Left lung (tissue), 4 donors: ENCODE measurements at regions not wholly inside any gene's neighbourhood (a gene's known extent, or its start where the extent isn't known, plus 50 kb on each side); places are given as distances from the start of the nearest gene placed in this dataset.

Experiments used
- ATAC-seq: fragments of 200-7000 bp; cut with Tn5 transposase; one replicate; pipeline ENCODE4 v1.9.1; 2020; ENCODE audit warnings: moderate library complexity
- DNase-seq, 4 donors: peaks; one replicate each; pipeline ENCODE4 v3.0.0-alpha.2; 2013 to 2020
- H3K27ac ChIP-seq, 2 donors: fragments of 200-600 bp; sonication (generic) in 1 of 2; one replicate each; pipeline versions ENCODE4 v1.5.0 to v1.8.0; 2020 to 2021
- H3K27me3 ChIP-seq, 2 donors: fragments of 200-600 bp; sonication (generic) in 1 of 2; one replicate each; pipeline versions ENCODE4 v1.5.0 to v1.8.0; 2020 to 2021
- H3K36me3 ChIP-seq, 2 donors: fragments of 200-600 bp; sonication (generic) in 1 of 2; one replicate each; pipeline versions ENCODE4 v1.5.0 to v1.8.0; 2020 to 2021
- H3K4me1 ChIP-seq, 2 donors: fragments of 200-600 bp; one replicate each; pipeline ENCODE4 v1.8.0; 2021
- H3K4me3 ChIP-seq, 2 donors: fragments of 200-600 bp; sonication (generic) in 1 of 2; one replicate each; pipeline versions ENCODE4 v1.5.0 to v1.8.0; 2020 to 2021; ENCODE audit warnings: mild to moderate bottlenecking in 1 of 2
- H3K9me3 ChIP-seq, 2 donors: fragments of 200-600 bp; sonication (generic) in 1 of 2; one replicate each; pipeline versions ENCODE4 v1.5.0 to v1.8.0; 2020 to 2021
- intact Hi-C, 2 donors: fragments of 100-400 bp; cut with DNase I; formaldehyde crosslinking; loops; one replicate each; pipeline versions ENCODE4 v1.11.2 to v1.14.2; 2022
- TF ChIP-seq, protein P1 (sequence below), 2 donors: fragments of 200-600 bp; sonication (generic) in 1 of 2; IDR thresholded peaks; one replicate each; pipeline versions ENCODE4 v1.5.0 to v1.8.0; 2021; ENCODE audit warnings: antibody characterized with exemption in 2 of 2
- donor health status: DM: no; HTN: yes; CAD: no.
- donor health status: DM: no; HTN: no; CAD: no.

DNA sequence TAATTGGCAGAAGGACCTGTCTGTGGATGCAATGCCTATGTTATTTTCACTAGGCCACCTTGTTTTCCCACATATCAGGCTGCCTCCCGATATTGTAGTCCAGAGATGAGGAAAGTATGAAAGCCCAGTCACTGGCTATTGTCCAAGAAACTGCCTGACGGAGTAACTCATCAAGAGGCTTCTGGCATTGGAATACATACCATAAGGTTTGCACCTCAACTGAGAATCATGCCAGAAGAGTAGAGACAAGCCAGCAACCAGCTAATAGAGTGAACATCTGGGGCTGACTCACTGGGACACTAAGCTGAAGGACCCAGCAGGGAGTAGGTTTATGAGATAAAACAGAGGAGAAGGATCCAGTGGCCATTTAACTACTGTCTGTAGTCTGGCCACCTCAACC, 137.2 kb upstream of the FST start:
- H3K9me3 ChIP-seq = peaks cover 0 to 4% of the 10 kb centered on the region in 2 donors
- no peaks in the 10 kb centered on the region for H3K27me3 ChIP-seq
- TF ChIP-seq, protein P1, sequence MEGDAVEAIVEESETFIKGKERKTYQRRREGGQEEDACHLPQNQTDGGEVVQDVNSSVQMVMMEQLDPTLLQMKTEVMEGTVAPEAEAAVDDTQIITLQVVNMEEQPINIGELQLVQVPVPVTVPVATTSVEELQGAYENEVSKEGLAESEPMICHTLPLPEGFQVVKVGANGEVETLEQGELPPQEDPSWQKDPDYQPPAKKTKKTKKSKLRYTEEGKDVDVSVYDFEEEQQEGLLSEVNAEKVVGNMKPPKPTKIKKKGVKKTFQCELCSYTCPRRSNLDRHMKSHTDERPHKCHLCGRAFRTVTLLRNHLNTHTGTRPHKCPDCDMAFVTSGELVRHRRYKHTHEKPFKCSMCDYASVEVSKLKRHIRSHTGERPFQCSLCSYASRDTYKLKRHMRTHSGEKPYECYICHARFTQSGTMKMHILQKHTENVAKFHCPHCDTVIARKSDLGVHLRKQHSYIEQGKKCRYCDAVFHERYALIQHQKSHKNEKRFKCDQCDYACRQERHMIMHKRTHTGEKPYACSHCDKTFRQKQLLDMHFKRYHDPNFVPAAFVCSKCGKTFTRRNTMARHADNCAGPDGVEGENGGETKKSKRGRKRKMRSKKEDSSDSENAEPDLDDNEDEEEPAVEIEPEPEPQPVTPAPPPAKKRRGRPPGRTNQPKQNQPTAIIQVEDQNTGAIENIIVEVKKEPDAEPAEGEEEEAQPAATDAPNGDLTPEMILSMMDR (IDR thresholded peaks at IDR 0.05) = no peak
- H3K36me3 ChIP-seq = no peaks in the 10 kb centered on the region
- no peaks in the 10 kb centered on the region for H3K4me1 ChIP-seq
- DNase-seq (no peak), ATAC-seq (peak; percentile 25)
- H3K4me3 ChIP-seq = no peak overlapping the region
- intact Hi-C loops = no loop called here
- no peak overlapping the region for H3K27ac ChIP-seq

DNA sequence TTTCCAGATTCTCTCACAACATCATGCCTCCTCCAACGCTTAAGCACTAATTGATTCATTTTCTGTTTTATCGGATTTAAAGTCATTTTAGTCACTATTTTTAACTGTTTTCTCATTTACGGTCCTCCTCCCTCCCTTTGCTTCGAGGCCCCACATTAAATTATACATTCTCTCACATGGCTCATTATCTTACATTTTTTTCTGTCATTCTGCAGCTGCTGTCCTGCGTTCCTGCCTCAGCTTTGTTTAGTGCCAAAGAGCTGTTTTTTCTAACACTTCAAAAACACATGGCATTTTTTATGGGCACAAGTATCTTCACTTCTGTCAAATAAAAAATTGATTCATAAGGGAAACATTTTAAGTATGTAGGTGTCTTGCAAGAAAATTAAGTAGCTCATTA, 130.1 kb upstream of the FST start:
- no peaks in the 10 kb centered on the region for H3K9me3 ChIP-seq
- H3K27me3 ChIP-seq = no peaks in the 10 kb centered on the region
- intact Hi-C loops = no loop called here
- no peak for DNase-seq
- no peaks in the 10 kb centered on the region for H3K4me1 ChIP-seq
- H3K36me3 ChIP-seq = no peaks in the 10 kb centered on the region
- TF ChIP-seq, protein P1 (IDR thresholded peaks at IDR 0.05) = no peak
- no peak for ATAC-seq
- no peak overlapping the region for H3K4me3 ChIP-seq
- no peak overlapping the region for H3K27ac ChIP-seq

DNA sequence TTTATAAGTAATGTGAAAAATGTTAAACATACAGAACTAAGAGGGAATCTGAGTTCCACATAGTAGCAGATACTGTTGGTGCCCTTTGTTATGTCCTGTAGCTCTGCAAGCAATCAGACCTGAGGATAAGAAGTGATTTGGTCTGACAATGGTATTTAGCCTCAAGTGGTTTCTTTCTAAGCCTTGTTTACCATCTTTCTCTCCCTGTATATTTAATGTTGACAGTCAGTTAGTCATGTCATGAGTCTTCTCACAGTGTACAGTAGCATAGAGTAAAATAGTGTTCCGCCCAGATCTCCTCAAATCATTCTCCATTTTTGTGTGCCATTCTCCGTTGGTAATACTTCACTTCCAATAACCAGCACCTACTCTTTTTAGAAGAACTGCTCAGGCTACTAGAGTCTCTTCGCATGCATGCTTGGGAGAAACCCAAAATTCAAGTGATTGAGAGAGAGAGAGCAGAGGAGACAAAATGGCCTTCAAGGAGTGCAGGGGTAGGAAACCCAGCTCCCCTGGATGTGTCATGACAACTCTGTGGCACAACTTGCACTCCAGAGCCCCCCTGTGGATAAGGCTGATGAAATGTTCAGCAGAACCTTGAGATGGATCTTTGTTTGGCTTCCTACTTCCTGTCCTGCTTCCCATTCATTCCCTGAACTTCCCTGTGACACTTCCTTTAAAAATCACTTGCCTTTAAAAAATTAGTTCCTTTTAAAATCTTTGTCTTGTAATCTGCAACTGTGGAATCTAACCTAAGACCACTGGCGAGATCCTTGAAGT, 129.2 kb upstream of the FST start:
- intact Hi-C loops = no loop called here
- H3K4me3 ChIP-seq = no peak overlapping the region
- no peak for ATAC-seq

DNA sequence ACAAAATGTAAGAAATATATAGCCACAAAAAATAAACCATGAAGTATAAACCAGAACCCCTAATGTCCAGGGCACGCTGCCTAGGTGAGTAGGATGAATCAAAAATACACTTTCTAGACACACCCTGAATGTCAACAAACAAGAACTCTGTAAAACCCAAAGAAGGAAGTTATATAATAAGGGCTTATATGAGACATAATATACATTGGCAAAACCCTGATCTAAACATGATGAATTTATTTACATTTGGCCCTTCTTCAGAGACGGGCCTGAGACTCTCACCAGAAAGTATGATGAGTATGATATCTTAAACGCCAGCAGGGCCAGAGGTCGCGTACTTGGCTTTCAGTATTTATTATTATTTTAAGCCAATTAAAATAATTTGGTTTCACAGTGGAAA, 125.1 kb upstream of the FST start:
- no peaks in the 10 kb centered on the region for H3K9me3 ChIP-seq
- TF ChIP-seq, protein P1 (IDR thresholded peaks at IDR 0.05) = no peak
- H3K4me1 ChIP-seq = no peaks in the 10 kb centered on the region
- DNase-seq (no peak), ATAC-seq (no peak)
- no peak overlapping the region for H3K27ac ChIP-seq
- H3K27me3 ChIP-seq = no peaks in the 10 kb centered on the region
- H3K36me3 ChIP-seq = no peaks in the 10 kb centered on the region
- no peak overlapping the region for H3K4me3 ChIP-seq
- intact Hi-C loops = no loop called here

More for the DNA sequence above, 129.2 kb upstream of the FST start:
- no peak overlapping the region for H3K27ac ChIP-seq
- TF ChIP-seq, protein P1 (IDR thresholded peaks at IDR 0.05) = no peak
- no peaks in the 10 kb centered on the region for H3K36me3 ChIP-seq
- no peaks in the 10 kb centered on the region for H3K9me3 ChIP-seq
- H3K4me1 ChIP-seq = no peaks in the 10 kb centered on the region
- DNase-seq = no peak
- no peaks in the 10 kb centered on the region for H3K27me3 ChIP-seq

DNA sequence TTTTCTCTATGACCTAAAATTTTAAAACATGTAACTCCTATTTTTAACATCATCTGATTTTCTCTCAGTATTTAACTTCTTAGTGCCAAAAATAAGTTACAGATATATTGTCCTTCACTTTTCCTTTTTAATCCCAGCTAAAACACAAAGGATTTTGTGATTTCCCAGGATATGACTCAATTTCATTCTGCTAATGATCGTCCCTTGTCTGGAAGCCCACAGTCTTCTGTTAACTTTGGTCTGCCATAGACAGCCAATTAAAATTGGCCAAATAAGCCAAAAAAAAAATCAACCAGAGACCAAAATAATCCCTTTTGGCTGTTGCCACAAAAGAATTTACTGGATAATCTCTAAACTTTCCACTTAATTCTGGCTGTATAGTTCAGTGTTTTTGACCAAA, 124.5 kb upstream of the FST start:
- no peak overlapping the region for H3K27ac ChIP-seq
- ATAC-seq = no peak
- no peaks in the 10 kb centered on the region for H3K9me3 ChIP-seq
- TF ChIP-seq, protein P1 (IDR thresholded peaks at IDR 0.05) = no peak
- H3K4me3 ChIP-seq = no peak overlapping the region
- H3K4me1 ChIP-seq = no peaks in the 10 kb centered on the region
- no peak for DNase-seq
- H3K27me3 ChIP-seq = no peaks in the 10 kb centered on the region
- no peaks in the 10 kb centered on the region for H3K36me3 ChIP-seq
- intact Hi-C loops = no loop called here
